ENCODE measurements at regions not wholly inside any gene's neighbourhood (a gene's known extent, or its start where the extent isn't known, plus 50 kb on each side); places are given as distances from the start of the nearest gene placed in this dataset.
"Not testable (repeated sequence)": the region's sequence is repeated elsewhere in the genome, so short reads cannot be mapped to it uniquely, and the experiment has no call there.

- intact Hi-C loops (cut with DNase I): no loop called here
- H3K4me3 ChIP-seq: no peak overlapping the region
- WGBS, 2 donors: 86 to 90% methylated on average over 2 of the region's 2 CpGs
- no peaks in the 10 kb centered on the region for H3K36me3 ChIP-seq
- H3K9me3 ChIP-seq: peaks cover 0 to 3% (median 0%) of the 10 kb centered on the region in 4 donors
- TF ChIP-seq, protein P1, sequence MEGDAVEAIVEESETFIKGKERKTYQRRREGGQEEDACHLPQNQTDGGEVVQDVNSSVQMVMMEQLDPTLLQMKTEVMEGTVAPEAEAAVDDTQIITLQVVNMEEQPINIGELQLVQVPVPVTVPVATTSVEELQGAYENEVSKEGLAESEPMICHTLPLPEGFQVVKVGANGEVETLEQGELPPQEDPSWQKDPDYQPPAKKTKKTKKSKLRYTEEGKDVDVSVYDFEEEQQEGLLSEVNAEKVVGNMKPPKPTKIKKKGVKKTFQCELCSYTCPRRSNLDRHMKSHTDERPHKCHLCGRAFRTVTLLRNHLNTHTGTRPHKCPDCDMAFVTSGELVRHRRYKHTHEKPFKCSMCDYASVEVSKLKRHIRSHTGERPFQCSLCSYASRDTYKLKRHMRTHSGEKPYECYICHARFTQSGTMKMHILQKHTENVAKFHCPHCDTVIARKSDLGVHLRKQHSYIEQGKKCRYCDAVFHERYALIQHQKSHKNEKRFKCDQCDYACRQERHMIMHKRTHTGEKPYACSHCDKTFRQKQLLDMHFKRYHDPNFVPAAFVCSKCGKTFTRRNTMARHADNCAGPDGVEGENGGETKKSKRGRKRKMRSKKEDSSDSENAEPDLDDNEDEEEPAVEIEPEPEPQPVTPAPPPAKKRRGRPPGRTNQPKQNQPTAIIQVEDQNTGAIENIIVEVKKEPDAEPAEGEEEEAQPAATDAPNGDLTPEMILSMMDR (IDR thresholded peaks at IDR 0.05): no peak
- no peak for TF ChIP-seq POLR2A (IDR thresholded peaks at IDR 0.05)
- TF ChIP-seq POLR2AphosphoS5 (IDR thresholded peaks at IDR 0.05): no peak
- no peak for TF ChIP-seq EP300 (IDR thresholded peaks at IDR 0.05)
- H3K27me3 ChIP-seq: no peaks in the 10 kb centered on the region
- no peaks in the 10 kb centered on the region for H3K4me1 ChIP-seq
- no peak overlapping the region for H3K27ac ChIP-seq
- DNase-seq: no peak
Observed at GRCh38 chr13:70235565-70235964, 127.3 kb upstream of the KLHL1 start.

- Histone ChIP-seq H3K4me1 (no peaks in the 10 kb centered on the region), H3K4me3 (no peak overlapping the region), H3K27me3 (no peaks in the 10 kb centered on the region), H3K27ac (no peak overlapping the region), H3K9me3 (no peaks in the 10 kb centered on the region), H3K36me3 (no peaks in the 10 kb centered on the region)
- DNase-seq: no peak
- 89 to 96% methylated on average over 6 of the region's 6 CpGs for WGBS, 2 donors
- TF ChIP-seq EP300 (IDR thresholded peaks at IDR 0.05) (no peak), POLR2AphosphoS5 (IDR thresholded peaks at IDR 0.05) (no peak), POLR2A (IDR thresholded peaks at IDR 0.05) (no peak)
- TF ChIP-seq, protein P1 (IDR thresholded peaks at IDR 0.05): no peak
- intact Hi-C loops (cut with DNase I): no loop called here
Observed at GRCh38 chr13:70223911-70224310, 115.7 kb upstream of the KLHL1 start.

- no peaks in the 10 kb centered on the region for H3K4me1 ChIP-seq
- WGBS, 2 donors: 74 to 80% methylated on average over 2 of the region's 2 CpGs
Observed at GRCh38 chr13:70222926-70223325, 114.7 kb upstream of the KLHL1 start.

GRCh38 chr13:70218618-70219017, 110.4 kb upstream of the KLHL1 start:
- Histone ChIP-seq H3K27ac (no peak overlapping the region), H3K36me3 (no peaks in the 10 kb centered on the region), H3K9me3 (no peaks in the 10 kb centered on the region), H3K4me3 (no peak overlapping the region), H3K27me3 (no peaks in the 10 kb centered on the region), H3K4me1 (no peaks in the 10 kb centered on the region)
- 87 to 91% methylated on average over 3 of the region's 3 CpGs for WGBS, 2 donors
- intact Hi-C loops (cut with DNase I): no loop called here
- DNase-seq: no peak
- TF ChIP-seq POLR2A (IDR thresholded peaks at IDR 0.05) (no peak), EP300 (IDR thresholded peaks at IDR 0.05) (no peak), POLR2AphosphoS5 (IDR thresholded peaks at IDR 0.05) (no peak)
- TF ChIP-seq, protein P1 (IDR thresholded peaks at IDR 0.05): no peak

More at GRCh38 chr13:70222926-70223325, 114.7 kb upstream of the KLHL1 start:
- Histone ChIP-seq H3K36me3 (no peaks in the 10 kb centered on the region), H3K27me3 (no peaks in the 10 kb centered on the region), H3K9me3 (no peaks in the 10 kb centered on the region), H3K4me3 (no peak overlapping the region), H3K27ac (no peak overlapping the region)
- DNase-seq: no peak
- TF ChIP-seq EP300 (IDR thresholded peaks at IDR 0.05) (no peak), POLR2A (IDR thresholded peaks at IDR 0.05) (no peak), POLR2AphosphoS5 (IDR thresholded peaks at IDR 0.05) (no peak)
- TF ChIP-seq, protein P1 (IDR thresholded peaks at IDR 0.05): no peak
- intact Hi-C loops (cut with DNase I): no loop called here

- DNase-seq; intact Hi-C loops (cut with DNase I); H3K4me1 ChIP-seq; H3K27me3 ChIP-seq; H3K4me3 ChIP-seq; H3K9me3 ChIP-seq; H3K27ac ChIP-seq; H3K36me3 ChIP-seq: not testable (repeated sequence)
- 83 to 87% methylated on average over 11 of the region's 11 CpGs for WGBS, 2 donors
Observed at GRCh38 chr13:70208968-70209367, 100.7 kb upstream of the KLHL1 start.

Measured in sigmoid colon (tissue), 6 donors.